GM23338 (cell line): ENCODE measurements at regions not wholly inside any gene's neighbourhood (a gene's known extent, or its start where the extent isn't known, plus 50 kb on each side); places are given as distances from the start of the nearest gene placed in this dataset.

Experiments
- CREB1 ChIP-seq: fragments of 250-450 bp; sonication (Bioruptor Pico); IDR thresholded peaks from 2 replicates; pipeline ENCODE4 v1.5.0; 2020; ENCODE audit warnings: low read depth, mild to moderate bottlenecking, moderate library complexity
- EZH2phosphoT487 ChIP-seq: fragments of 200-600 bp; sonication (generic); IDR thresholded peaks from one replicate; pipeline ENCODE4 v1.8.1; 2018; ENCODE audit warnings: antibody characterized with exemption; ENCODE audit not compliant: unreplicated experiment
- TF ChIP-seq, protein P1 (sequence below), 2 experiments: fragments of 200-600 bp in 1 of 2; sonication (generic) in 1 of 2; conservative IDR thresholded peaks; 2 replicates each; pipeline versions ENCODE4 v1.5.1 to v1.6.1; 2016 to 2017; ENCODE audit warnings: antibody characterized with exemption in 2 of 2, low read depth in 2 of 2, mild to moderate bottlenecking in 2 of 2, moderate library complexity in 1 of 2
- TF ChIP-seq, protein P2 (sequence below): IDR thresholded peaks from one replicate; pipeline ENCODE4 v1.6.1; 2018; ENCODE audit warnings: antibody characterized with exemption; ENCODE audit not compliant: unreplicated experiment

DNA sequence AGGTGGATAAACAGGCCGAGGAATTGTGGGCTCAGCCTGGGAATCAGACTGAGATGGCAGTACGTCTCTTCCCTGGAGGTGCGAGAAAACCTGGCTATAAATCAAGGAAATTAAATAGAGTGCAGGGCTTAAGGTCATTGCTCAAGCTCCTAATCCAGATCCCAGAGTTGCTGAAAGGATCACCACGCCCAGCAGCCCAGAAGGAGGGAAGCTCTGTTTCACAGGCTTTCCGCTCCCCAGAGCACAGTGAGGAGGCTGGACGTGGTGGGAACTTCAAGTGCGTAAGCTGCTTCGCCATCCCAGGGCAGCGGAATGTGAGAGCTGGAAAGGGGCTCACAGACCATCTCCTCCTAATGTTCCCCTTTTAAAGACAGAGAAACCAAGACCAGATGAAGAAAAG, 651.6 kb upstream of the TBX3 start:
- TF ChIP-seq, protein P1, sequence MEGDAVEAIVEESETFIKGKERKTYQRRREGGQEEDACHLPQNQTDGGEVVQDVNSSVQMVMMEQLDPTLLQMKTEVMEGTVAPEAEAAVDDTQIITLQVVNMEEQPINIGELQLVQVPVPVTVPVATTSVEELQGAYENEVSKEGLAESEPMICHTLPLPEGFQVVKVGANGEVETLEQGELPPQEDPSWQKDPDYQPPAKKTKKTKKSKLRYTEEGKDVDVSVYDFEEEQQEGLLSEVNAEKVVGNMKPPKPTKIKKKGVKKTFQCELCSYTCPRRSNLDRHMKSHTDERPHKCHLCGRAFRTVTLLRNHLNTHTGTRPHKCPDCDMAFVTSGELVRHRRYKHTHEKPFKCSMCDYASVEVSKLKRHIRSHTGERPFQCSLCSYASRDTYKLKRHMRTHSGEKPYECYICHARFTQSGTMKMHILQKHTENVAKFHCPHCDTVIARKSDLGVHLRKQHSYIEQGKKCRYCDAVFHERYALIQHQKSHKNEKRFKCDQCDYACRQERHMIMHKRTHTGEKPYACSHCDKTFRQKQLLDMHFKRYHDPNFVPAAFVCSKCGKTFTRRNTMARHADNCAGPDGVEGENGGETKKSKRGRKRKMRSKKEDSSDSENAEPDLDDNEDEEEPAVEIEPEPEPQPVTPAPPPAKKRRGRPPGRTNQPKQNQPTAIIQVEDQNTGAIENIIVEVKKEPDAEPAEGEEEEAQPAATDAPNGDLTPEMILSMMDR (conservative IDR thresholded peaks at IDR 0.05; ENCODE audit: low read depth in 2 of 2) = no peak
- no peak for TF ChIP-seq CREB1 (CRISPR knock-in tag)
- TF ChIP-seq EZH2phosphoT487 = no peak
- TF ChIP-seq, protein P2, sequence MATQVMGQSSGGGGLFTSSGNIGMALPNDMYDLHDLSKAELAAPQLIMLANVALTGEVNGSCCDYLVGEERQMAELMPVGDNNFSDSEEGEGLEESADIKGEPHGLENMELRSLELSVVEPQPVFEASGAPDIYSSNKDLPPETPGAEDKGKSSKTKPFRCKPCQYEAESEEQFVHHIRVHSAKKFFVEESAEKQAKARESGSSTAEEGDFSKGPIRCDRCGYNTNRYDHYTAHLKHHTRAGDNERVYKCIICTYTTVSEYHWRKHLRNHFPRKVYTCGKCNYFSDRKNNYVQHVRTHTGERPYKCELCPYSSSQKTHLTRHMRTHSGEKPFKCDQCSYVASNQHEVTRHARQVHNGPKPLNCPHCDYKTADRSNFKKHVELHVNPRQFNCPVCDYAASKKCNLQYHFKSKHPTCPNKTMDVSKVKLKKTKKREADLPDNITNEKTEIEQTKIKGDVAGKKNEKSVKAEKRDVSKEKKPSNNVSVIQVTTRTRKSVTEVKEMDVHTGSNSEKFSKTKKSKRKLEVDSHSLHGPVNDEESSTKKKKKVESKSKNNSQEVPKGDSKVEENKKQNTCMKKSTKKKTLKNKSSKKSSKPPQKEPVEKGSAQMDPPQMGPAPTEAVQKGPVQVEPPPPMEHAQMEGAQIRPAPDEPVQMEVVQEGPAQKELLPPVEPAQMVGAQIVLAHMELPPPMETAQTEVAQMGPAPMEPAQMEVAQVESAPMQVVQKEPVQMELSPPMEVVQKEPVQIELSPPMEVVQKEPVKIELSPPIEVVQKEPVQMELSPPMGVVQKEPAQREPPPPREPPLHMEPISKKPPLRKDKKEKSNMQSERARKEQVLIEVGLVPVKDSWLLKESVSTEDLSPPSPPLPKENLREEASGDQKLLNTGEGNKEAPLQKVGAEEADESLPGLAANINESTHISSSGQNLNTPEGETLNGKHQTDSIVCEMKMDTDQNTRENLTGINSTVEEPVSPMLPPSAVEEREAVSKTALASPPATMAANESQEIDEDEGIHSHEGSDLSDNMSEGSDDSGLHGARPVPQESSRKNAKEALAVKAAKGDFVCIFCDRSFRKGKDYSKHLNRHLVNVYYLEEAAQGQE = no peak
